Muscle of arm (tissue), 1 donor: ENCODE measurements at regions not wholly inside any gene's neighbourhood (a gene's known extent, or its start where the extent isn't known, plus 50 kb on each side); places are given as distances from the start of the nearest gene placed in this dataset.
A peak's percentile ranks its signal among the peaks of the same experiment; 100 is the strongest.

Experiments
- DNase-seq: peaks from one replicate; pipeline ENCODE4 v3.0.0-alpha.2; 2013

DNA sequence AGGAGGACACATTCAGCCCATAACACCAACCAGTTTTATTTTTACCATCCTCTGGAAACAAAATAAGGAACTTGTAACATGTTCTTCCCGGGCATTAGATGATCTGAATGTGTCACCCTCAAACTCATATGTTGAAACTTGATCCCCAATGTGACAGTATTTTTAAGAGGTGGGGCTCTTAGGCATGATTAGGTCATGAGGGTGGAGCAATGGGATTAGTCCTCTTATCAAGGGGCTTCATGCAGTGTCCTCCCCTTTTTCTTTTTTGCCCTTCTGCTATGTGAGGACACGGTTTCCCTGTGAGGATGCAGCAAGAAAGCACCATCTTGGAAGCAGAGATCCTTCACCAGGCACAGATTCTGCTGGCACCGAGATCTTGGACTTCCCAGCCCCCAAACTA lies 401.5 kb upstream of the TRIB2 start:
- no peak for DNase-seq

DNA sequence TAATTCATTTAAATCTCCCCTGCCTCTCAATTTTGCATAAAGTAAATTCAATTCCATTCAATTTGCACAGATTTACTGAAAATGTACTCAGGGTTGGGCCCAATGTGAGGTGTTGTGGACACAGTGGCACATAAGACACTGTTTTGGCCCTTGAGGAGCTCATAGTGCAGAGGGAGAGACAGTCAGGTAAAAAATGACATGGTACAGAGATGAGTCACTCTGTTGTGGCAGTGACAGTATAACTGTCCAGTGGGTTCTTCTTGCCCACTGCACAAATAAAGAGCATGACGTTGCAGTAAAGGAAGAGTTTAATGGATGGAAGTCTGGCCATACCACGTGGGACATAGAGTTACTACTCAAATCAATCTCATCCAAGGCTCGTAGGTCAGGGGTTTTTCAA lies 400.3 kb upstream of the TRIB2 start:
- no peak for DNase-seq

DNA sequence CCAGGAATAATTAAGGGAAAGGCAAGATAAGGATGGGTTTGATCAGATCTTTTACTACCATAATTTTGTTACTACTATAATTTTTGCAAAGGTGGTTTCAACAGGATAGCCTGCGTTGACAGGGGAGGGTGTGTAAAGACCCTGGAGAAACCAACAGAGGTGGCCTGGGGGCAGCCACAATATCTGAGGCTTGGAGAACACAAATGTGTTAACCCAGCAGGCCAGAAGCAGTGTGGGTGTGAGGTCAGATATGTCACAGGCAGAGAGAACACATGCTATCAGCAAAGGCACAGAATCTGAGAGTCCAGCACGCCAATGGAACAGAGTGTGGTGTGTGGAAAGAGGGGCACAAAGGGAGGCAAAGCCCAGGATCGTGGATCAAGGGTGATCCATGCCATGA lies 399.4 kb upstream of the TRIB2 start:
- no peak for DNase-seq

- no peak for DNase-seq
These were observed 398.8 kb upstream of the TRIB2 start for GRCh38 chr2:12317814-12318426.

- no peak for DNase-seq
These were observed 398.2 kb upstream of the TRIB2 start for GRCh38 chr2:12318427-12319057.

- no peak for DNase-seq
These were observed 396.6 kb upstream of the TRIB2 start for GRCh38 chr2:12320027-12320734.

- DNase-seq: no peak
These were observed 395.6 kb upstream of the TRIB2 start for GRCh38 chr2:12320991-12321641.

- DNase-seq: no peak
These were observed 394.9 kb upstream of the TRIB2 start for GRCh38 chr2:12321886-12322285.

DNA sequence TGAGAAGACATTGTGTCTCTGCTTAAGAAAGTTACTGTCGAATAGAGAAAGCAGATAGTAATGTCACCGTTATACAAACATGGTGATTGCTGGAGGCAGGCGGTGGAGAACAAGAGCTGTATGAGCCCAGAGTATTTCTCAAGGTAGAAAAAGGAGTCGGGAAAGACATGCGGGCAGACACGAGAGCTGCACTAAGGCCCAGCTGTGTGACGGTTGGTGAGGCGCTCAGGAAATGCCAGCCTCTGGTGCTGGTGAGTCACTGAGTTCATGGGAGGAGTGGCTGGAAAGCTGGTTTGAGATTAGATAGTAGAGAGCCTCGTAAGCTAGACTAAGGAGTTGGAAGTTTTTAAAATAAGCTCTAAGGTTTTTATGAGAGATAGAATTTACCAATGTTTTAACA lies 390.9 kb upstream of the TRIB2 start:
- DNase-seq: no peak

DNA sequence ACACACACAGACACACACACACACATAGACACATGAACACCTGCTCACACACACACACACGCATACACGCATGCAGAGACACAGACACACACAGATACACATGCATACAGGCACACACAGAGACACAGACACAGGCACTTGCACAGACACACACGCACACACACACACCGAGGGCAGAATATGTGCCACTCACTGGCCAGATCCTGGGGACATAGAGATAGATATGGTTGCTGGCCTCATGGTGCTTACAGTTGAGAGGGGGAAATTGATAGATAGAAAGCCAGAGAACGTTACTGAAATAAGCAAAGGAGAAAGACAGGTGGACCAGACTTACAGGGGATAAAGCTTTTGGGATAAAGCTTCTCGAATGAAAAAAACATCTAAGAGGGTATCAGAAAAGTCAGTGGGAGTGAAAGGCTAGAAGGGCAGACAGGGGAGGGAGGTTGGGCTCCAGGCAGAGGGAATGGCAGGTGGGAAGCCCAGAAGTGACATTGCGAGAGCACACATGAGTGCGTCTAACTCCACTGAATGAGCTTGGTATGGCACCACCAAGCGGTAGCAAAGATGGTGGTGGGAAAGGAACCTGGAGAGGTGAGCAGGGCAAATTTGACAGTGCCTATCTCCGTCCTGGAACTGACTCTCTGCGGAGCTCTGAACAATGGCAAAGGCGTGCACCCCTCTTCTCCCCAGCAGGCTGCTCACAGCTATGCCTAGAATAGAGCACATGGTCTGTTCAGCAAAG lies 390.1 kb upstream of the TRIB2 start:
- DNase-seq: no peak

GRCh38 chr2:12330916-12331315 lies 385.8 kb upstream of the TRIB2 start:
- no peak for DNase-seq

GRCh38 chr2:12331698-12332097 lies 385.0 kb upstream of the TRIB2 start:
- DNase-seq: no peak

DNA sequence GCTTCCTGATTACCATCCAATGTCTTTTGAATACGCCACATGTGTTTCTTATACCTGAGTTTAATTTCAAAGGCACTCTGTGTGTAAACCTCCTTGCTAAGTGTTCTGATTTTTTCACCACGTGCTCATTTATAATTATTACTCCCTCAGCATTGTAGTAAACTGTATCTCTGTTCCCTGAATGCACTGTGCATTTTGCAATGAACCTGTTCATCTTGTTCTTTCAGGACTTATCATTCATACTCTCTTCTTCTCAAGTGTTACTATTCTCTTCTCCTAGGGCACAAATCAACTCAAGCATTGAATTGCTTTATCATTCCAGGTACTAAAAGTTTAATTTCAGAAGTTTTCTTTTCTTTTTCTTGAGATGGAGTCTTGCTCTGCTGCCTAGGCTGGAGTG lies 383.4 kb upstream of the TRIB2 start:
- DNase-seq: no peak

DNA sequence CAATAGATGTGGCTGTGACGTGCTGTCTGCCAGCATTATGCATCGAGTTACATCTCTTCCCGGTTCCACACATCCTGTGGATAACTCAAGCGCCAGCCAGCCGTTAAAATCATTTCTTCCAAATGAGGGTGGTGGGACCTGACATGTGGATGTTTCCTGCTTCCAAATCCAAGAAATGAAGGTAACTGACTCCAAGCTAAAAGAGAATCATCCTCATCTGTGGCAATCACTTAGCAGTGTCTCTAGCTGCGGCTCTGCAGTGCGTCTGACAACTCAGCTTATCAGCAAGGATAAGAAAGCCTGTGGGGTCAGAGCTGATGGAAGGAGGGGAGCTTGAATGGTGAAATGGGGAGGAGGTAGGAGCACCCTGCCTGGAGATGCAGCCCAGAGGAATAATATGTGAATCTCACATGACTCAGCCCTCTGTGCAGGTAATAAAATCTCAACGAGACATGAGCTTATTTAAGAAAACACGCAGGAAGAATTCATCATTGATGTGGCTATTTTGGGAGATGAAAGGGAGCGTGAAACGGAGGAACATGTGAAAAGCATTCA lies 382.2 kb upstream of the TRIB2 start:
- DNase-seq: no peak

- peak; percentile 72 for DNase-seq
These were observed 381.6 kb upstream of the TRIB2 start for GRCh38 chr2:12335131-12335530.

GRCh38 chr2:12335995-12336394 lies 380.7 kb upstream of the TRIB2 start:
- DNase-seq: no peak

DNA sequence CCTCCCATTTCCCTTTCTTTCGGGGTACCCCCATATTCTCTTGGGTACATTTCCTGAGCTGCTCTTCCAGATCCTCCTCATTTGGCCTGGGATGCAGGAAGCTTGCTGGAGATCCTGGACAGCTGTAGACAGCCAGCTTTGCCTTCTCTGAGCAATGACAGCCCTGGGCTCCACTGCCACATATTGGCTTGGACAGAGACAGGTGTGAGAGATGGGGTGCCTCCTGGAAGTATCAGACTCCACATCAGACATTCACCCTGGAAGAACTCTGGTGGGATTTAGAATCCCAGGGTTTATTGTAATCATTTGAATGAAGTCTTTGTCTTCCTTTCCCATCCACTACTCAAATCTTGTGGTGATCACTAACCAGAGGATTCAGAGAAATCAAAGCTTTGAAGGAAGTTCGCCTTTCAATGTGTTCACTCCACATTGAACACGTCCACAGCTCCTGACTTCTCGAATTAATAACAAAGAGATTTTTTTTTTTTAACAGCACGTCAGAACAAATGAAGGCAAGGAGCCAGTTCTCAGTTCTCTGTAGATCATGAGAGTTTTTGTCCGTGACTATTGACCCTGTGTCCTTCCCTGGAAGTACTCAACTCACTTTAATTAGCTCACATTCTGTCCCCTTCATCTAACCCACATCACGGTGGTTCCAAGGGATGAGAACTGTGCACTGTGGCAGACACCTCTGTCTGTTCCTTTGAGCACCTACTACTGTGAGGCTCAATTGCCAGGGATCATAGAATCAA lies 377.6 kb upstream of the TRIB2 start:
- no peak for DNase-seq

DNA sequence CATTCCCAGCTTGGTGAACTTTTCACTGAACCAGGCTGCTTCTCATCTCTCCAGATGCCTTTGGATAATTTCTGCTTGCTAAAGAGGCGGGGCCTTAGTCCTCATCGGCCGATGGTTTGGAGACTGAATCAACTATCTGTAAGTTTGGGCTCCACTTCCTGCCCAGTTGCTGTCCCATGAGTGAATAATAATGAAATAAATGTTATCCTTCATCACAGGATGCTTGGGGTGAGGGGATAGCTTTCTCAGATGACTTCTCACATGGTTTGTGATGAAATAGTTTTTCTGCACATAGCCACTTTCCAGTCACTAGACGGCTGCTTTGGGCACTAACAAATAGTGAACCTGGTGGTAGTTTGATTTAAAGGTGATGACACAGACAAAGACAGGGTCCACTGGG lies 376.6 kb upstream of the TRIB2 start:
- no peak for DNase-seq

DNA sequence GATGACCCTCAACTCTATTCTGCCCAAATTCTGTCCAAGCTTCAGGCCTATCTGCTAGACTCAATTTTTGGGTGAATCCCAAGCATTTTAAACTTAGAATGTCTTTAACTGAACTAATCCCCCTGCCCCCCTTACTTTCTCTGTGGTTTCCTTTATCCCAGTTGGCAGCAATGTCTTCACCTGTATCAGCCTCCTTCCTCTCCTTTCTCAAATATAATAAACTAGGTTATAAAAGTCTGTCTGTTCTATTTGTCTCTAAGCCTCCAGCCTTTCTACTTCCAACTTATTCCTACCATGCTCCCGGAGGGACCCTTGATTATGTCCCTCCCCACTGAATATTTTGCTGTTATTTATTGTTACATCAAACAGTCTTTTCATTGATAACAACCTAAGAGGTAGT lies 375.5 kb upstream of the TRIB2 start:
- no peak for DNase-seq

DNA sequence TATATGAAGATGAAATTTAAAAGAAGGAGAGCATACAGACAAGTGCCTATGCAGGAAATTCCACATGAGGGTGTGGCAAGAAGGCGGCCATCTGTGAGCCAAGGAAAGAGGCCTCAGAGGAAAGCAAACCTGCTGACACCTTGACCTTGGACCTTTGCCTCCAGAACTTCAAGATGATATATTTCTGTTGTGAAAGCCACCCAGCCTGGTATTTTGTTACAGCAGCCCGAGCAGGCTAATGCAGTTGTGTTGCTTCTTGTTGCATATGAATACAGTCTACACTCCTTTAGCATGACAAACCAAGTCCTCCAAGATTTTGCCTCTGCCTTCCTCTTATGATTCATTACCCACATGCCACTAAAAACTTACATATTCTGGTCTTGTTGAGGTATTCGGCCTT lies 374.8 kb upstream of the TRIB2 start:
- DNase-seq: no peak

DNA sequence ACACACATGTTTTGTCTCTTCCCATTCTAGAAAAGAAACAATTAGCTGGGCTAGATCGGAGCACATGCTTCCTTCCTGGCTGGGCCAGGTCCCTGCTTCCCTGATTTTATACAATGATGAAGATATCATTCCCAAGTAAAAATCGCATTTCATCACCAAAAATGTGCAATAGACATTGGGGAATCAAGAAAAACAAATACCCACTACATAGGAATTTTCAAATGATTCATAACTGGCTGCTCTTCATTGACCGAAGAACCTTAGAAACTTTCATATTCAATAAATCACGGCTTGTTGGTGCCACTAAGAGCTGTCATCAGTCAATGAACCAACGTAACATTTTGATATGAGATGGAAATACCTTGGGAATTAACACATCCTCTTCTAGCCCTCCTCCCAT lies 373.6 kb upstream of the TRIB2 start:
- no peak for DNase-seq
